22Rv1 (cell line): ENCODE measurements at regions not wholly inside any gene's neighbourhood (a gene's known extent, or its start where the extent isn't known, plus 50 kb on each side); places are given as distances from the start of the nearest gene placed in this dataset.

Source experiments
- H3K27ac ChIP-seq: fragments of 450-650 bp; 2 replicates; pipeline ENCODE4 v1.5.1; 2017
- CTCF ChIP-seq: fragments of 450-650 bp; IDR thresholded peaks from 2 replicates; pipeline ENCODE4 v1.5.1; 2017; ENCODE audit warnings: mild to moderate bottlenecking
- ZFX ChIP-seq: fragments of 450-650 bp; IDR thresholded peaks from 2 replicates; pipeline ENCODE4 v1.6.1; 2017; ENCODE audit warnings: antibody characterized with exemption, borderline replicate concordance

DNA sequence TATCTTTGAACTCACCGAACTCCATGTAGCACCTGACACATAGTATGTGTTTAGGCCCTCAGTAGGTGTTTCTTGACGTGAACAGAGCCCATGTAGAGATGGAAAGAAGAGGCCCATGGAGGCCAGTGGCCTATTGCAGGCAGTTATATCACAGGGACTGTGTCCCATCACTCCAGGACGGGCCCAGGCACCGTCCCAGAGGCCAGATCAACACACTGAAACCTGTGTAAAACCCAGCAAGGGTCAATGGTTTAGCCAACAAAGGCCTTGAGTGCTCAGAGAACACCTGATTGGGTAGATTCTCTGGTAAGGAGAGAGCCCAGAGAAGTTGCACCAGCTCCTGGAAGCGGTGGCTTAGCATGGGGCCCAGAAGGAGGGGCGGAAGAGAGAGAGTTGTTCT is 82.8 kb downstream of the INHBB start:
- H3K27ac ChIP-seq, result no peak overlapping the region
- TF ChIP-seq ZFX (no peak), CTCF (no peak)

- no peak for TF ChIP-seq CTCF
- no peak for TF ChIP-seq ZFX
- no peak overlapping the region for H3K27ac ChIP-seq
These were observed 83.9 kb downstream of the INHBB start for GRCh38 chr2:120429586-120430500.

- H3K27ac ChIP-seq, result no peak overlapping the region
- TF ChIP-seq CTCF (no peak), ZFX (no peak)
These were observed 84.5 kb downstream of the INHBB start for GRCh38 chr2:120430501-120430830.

DNA sequence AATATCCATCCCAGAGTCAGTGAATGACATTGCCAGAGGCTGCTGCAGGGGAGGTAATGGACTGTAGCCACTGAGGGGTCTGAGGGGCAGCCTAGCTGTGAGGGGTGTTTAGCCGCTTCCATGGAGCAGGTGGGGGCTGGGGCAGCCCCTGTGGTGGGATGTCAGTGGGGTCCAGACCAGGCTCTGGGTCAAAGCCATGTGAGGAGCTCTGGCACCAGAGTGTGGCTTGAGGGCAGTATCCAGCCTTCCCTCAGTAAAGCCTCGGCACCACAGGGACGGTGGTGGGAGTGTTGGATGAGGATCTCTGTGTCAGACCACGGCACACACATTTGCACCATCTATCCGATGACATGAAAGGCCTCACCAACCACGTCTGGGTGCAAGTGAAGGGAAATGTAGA is 85.0 kb downstream of the INHBB start:
- H3K27ac ChIP-seq, result no peak overlapping the region
- TF ChIP-seq ZFX (no peak), CTCF (no peak)

DNA sequence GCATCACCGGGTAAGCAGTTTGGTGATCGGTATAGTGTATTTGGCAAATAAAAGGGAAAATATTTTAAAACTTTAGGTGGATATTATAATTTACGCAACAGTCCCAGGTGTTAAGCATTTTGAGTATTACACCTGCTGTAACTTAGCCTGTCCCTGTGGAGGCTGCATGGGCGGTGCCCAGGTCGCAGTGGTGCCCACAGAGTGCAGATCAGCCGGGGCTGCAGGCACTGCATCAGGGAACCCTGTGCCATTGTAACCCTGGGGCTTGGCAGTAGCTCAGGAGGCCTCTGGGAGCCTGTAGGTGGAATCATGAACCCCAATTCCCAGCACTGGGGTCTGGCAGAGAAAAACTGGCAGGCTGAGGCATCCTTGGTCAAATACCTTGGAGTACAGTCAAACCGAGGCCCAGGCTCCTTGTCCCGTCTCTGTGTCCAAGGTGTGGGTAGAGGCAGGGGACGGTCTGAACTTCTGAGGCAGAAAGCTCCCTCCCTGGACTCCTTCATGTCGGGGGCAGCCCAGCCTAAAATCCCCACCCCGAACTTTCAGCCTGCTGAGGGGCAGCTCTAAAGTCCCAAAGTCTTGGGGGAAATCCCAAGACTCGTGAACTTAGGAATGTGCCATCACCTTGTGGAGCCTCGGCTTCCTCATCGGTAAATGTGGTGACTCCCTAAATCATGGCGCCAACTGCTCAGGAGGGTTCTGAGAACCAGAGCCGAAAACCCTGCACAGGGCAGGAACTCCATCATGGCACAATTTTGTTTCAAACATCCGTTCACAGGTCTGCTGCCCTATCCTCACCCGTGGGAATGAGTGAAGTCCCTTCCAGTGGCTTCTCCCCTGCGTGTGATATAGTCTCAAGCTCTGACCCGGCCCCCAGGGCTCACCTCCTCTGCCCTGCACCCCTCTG is 85.7 kb downstream of the INHBB start:
- TF ChIP-seq ZFX, result no peak
- no peak for TF ChIP-seq CTCF
- no peak overlapping the region for H3K27ac ChIP-seq

DNA sequence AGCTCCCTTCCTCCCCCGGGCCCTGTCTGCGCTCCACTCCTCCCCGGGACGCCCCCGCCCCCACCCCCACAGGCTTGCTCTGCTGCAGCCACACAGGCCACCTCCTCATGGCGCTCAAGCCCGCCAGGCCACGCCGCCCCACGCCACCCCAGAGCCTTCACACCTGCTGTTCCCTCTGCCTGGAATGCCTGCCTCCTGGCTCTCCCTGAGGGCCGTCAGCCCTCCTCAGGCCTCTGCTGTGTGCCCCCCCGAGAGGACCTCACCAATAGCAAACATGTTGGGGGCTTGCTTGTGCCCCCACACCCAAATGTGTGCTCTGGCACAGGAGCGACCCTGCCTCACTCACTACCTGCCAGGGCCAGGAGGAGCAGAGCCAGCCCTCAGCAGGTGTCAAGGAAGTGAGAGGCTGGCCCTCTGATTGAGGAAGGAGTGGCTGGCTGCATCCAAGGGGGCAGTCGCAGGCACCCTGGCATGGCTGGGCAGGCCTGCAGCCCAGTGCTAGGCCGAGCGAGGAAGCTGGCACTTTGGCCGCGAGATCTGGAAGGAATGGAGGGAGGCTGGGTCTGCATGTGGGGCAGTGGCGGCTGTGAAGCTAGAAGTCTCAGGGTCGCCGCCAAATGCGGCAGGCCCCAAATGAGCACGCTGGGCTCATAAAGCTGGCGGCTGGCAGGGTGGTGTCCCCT is 86.5 kb downstream of the INHBB start:
- TF ChIP-seq ZFX (no peak), CTCF (no peak)
- no peak overlapping the region for H3K27ac ChIP-seq
